ENCODE measurements at regions not wholly inside any gene's neighbourhood (a gene's known extent, or its start where the extent isn't known, plus 50 kb on each side); places are given as distances from the start of the nearest gene placed in this dataset.

DNA sequence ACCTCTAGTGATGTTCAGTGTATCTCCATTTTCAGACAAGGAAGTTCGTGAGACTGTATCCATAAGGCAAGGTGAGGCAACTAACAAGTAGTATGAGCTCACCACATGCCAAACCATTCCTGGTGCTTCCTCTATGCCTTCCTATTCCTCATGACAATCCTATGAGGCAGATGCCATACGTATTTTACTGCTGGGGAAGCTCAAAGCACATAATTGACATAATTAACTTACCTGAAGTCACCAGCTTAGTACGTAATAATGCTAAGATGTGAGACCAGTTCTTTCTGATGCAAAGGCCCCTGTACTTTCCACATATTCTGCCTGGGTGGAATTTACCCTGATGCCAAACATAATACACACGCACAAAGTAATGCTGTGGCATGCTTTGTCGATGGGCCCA lies 83.6 kb upstream of the NFIA start:
- no peak for TF ChIP-seq TAF1 (IDR thresholded peaks at IDR 0.05; ENCODE audit: borderline replicate concordance, low read depth, low read length)
- TF ChIP-seq POLR2A (IDR thresholded peaks at IDR 0.05; ENCODE audit: low read depth, low read length) = no peak

Measured in GM12892 (cell line).